ENCODE measurements at regions not wholly inside any gene's neighbourhood (a gene's known extent, or its start where the extent isn't known, plus 50 kb on each side); places are given as distances from the start of the nearest gene placed in this dataset.

GRCh38 chr3:193187070-193187722 is 53.8 kb upstream of the PLAAT1 start:
- Histone ChIP-seq H2AFZ (ENCODE audit: low read depth, low read length) (no peak overlapping the region), H3K27me3 (ENCODE audit: insufficient read depth, low read length) (no peaks in the 10 kb centered on the region), H3K4me1 (ENCODE audit: insufficient read depth, low read length) (no peaks in the 10 kb centered on the region), H4K20me1 (ENCODE audit: insufficient read depth, low read length) (no peaks in the 10 kb centered on the region), H3K4me2 (ENCODE audit: low read length) (no peak overlapping the region), H3K79me2 (ENCODE audit: insufficient read depth, low read length) (no peaks in the 10 kb centered on the region), H3K36me3 (ENCODE audit: insufficient read depth, low read length) (no peaks in the 10 kb centered on the region), H3K9ac (ENCODE audit: low read length) (no peak overlapping the region), H3K9me3 (ENCODE audit: insufficient read depth, low read depth, low read length) (no peaks in the 10 kb centered on the region), H3K4me3 (ENCODE audit: insufficient read depth, low read depth, low read length) (no peak overlapping the region), H3K27ac (ENCODE audit: low read depth, low read length) (no peak overlapping the region)
- Mint-ChIP-seq H3K4me1 (ENCODE audit: low read depth, unreplicated experiment) (no peaks in the 10 kb centered on the region), H3K27me3 (ENCODE audit: low read depth, unreplicated experiment) (no peaks in the 10 kb centered on the region), H3K27ac (ENCODE audit: unreplicated experiment) (no peak overlapping the region), H3K4me3 (ENCODE audit: unreplicated experiment) (no peak overlapping the region), H3K9me3 (ENCODE audit: unreplicated experiment) (no peaks in the 10 kb centered on the region), H3K36me3 (ENCODE audit: low read depth, unreplicated experiment) (no peaks in the 10 kb centered on the region)
- TF ChIP-seq EZH2 (IDR thresholded peaks at IDR 0.05; ENCODE audit: insufficient read depth, low read length) (no peak), CTCF (IDR thresholded peaks at IDR 0.05; ENCODE audit: insufficient read depth, low read depth, low read length) (no peak)
- FAIRE-seq: no peak
- no peak for DNase-seq (ENCODE audit: low read depth)

GRCh38 chr3:193190146-193190786 is 50.8 kb upstream of the PLAAT1 start:
- H3K36me3 Mint-ChIP-seq (ENCODE audit: low read depth, unreplicated experiment): no peaks in the 10 kb centered on the region
- Histone ChIP-seq H3K79me2 (ENCODE audit: insufficient read depth, low read length) (no peaks in the 10 kb centered on the region), H3K27me3 (ENCODE audit: insufficient read depth, low read length) (no peaks in the 10 kb centered on the region), H3K4me3 (ENCODE audit: insufficient read depth, low read depth, low read length) (no peak overlapping the region), H3K36me3 (ENCODE audit: insufficient read depth, low read length) (no peaks in the 10 kb centered on the region), H3K9ac (ENCODE audit: low read length) (no peak overlapping the region), H3K27ac (ENCODE audit: low read depth, low read length) (no peak overlapping the region), H3K4me2 (ENCODE audit: low read length) (no peak overlapping the region), H2AFZ (ENCODE audit: low read depth, low read length) (no peak overlapping the region), H3K9me3 (ENCODE audit: insufficient read depth, low read depth, low read length) (no peaks in the 10 kb centered on the region), H3K4me1 (ENCODE audit: insufficient read depth, low read length) (no peaks in the 10 kb centered on the region), H4K20me1 (ENCODE audit: insufficient read depth, low read length) (no peaks in the 10 kb centered on the region)
- peak; percentile 6 for DNase-seq (ENCODE audit: low read depth)
- H3K4me3 Mint-ChIP-seq (ENCODE audit: unreplicated experiment): no peak overlapping the region
- FAIRE-seq: no peak
- no peaks in the 10 kb centered on the region for H3K4me1 Mint-ChIP-seq (ENCODE audit: low read depth, unreplicated experiment)
- H3K27me3 Mint-ChIP-seq (ENCODE audit: low read depth, unreplicated experiment): no peaks in the 10 kb centered on the region
- H3K27ac Mint-ChIP-seq (ENCODE audit: unreplicated experiment): no peak overlapping the region
- no peaks in the 10 kb centered on the region for H3K9me3 Mint-ChIP-seq (ENCODE audit: unreplicated experiment)
- TF ChIP-seq CTCF (IDR thresholded peaks at IDR 0.05; ENCODE audit: insufficient read depth, low read depth, low read length) (peak; percentile 30), EZH2 (IDR thresholded peaks at IDR 0.05; ENCODE audit: insufficient read depth, low read length) (no peak)

Data from astrocyte (in vitro differentiated cells and primary cell).